ENCODE measurements at regions not wholly inside any gene's neighbourhood (a gene's known extent, or its start where the extent isn't known, plus 50 kb on each side); places are given as distances from the start of the nearest gene placed in this dataset.

GRCh38 chr3:127063916-127064315 is 81.0 kb downstream of the PLXNA1 start:
- no peak for DNase-seq (ENCODE audit: low read depth)
- TF ChIP-seq CTCF (IDR thresholded peaks at IDR 0.05; ENCODE audit: low read depth, low read length, missing control alignments): no peak
- no peak overlapping the region for H3K4me3 ChIP-seq (ENCODE audit: low read depth, low read length)
- in situ Hi-C loops (cut with HindIII; ENCODE audit: low sequenced_read_pairs): no loop called here

GRCh38 chr3:127064391-127065137 is 81.6 kb downstream of the PLXNA1 start:
- in situ Hi-C loops (cut with HindIII; ENCODE audit: low sequenced_read_pairs): no loop called here
- DNase-seq (ENCODE audit: low read depth): no peak
- TF ChIP-seq CTCF (IDR thresholded peaks at IDR 0.05; ENCODE audit: low read depth, low read length, missing control alignments): no peak
- no peak overlapping the region for H3K4me3 ChIP-seq (ENCODE audit: low read depth, low read length)

GRCh38 chr3:127065138-127065427 is 82.2 kb downstream of the PLXNA1 start:
- no peak overlapping the region for H3K4me3 ChIP-seq (ENCODE audit: low read depth, low read length)
- no peak for DNase-seq (ENCODE audit: low read depth)
- in situ Hi-C loops (cut with HindIII; ENCODE audit: low sequenced_read_pairs): no loop called here
- no peak for TF ChIP-seq CTCF (IDR thresholded peaks at IDR 0.05; ENCODE audit: low read depth, low read length, missing control alignments)

- in situ Hi-C loops (cut with HindIII; ENCODE audit: low sequenced_read_pairs): no loop called here
- TF ChIP-seq CTCF (IDR thresholded peaks at IDR 0.05; ENCODE audit: low read depth, low read length, missing control alignments): no peak
- DNase-seq (ENCODE audit: low read depth): no peak
- H3K4me3 ChIP-seq (ENCODE audit: low read depth, low read length): no peak overlapping the region
These were observed 82.8 kb downstream of the PLXNA1 start for GRCh38 chr3:127065561-127066290.

- no peak for TF ChIP-seq CTCF (IDR thresholded peaks at IDR 0.05; ENCODE audit: low read depth, low read length, missing control alignments)
- in situ Hi-C loops (cut with HindIII; ENCODE audit: low sequenced_read_pairs): no loop called here
- no peak overlapping the region for H3K4me3 ChIP-seq (ENCODE audit: low read depth, low read length)
- no peak for DNase-seq (ENCODE audit: low read depth)
These were observed 83.7 kb downstream of the PLXNA1 start for GRCh38 chr3:127066635-127067034.

- DNase-seq (ENCODE audit: low read depth): no peak
- H3K4me3 ChIP-seq (ENCODE audit: low read depth, low read length): no peak overlapping the region
- no peak for TF ChIP-seq CTCF (IDR thresholded peaks at IDR 0.05; ENCODE audit: low read depth, low read length, missing control alignments)
- in situ Hi-C loops (cut with HindIII; ENCODE audit: low sequenced_read_pairs): no loop called here
These were observed 84.4 kb downstream of the PLXNA1 start for GRCh38 chr3:127067116-127067910.

Data from astrocyte of the cerebellum (primary cell).